Liver (tissue), 8 donors: ENCODE measurements at regions not wholly inside any gene's neighbourhood (a gene's known extent, or its start where the extent isn't known, plus 50 kb on each side); places are given as distances from the start of the nearest gene placed in this dataset.

Source experiments
- DNase-seq: peaks from one replicate; pipeline ENCODE4 v3.0.0-alpha.2; 2017; ENCODE audit warnings: low spot score
- H3K27ac ChIP-seq, 2 donors: one replicate each; pipeline ENCODE4 v1.7.0; 2013; ENCODE audit warnings: inconsistent platforms in 2 of 2, low read length in 2 of 2, control low read depth in 1 of 2, low read depth in 1 of 2, mild to moderate bottlenecking in 1 of 2
- H3K27me3 ChIP-seq, 4 donors: one replicate each; pipeline versions ENCODE4 v1.6.1 to v1.7.0; 2013; ENCODE audit warnings: low read length in 3 of 4, inconsistent platforms in 1 of 4, mild to moderate bottlenecking in 1 of 4, moderate library complexity in 1 of 4; ENCODE audit not compliant: control insufficient read depth in 4 of 4, insufficient read depth in 4 of 4
- H3K36me3 ChIP-seq, 4 donors: one replicate each; pipeline versions ENCODE4 v1.6.1 to v1.7.0; 2013; ENCODE audit warnings: low read length in 3 of 4, mild to moderate bottlenecking in 3 of 4, low read depth in 1 of 4, moderate library complexity in 1 of 4; ENCODE audit not compliant: control insufficient read depth in 4 of 4, insufficient read depth in 3 of 4
- H3K4me1 ChIP-seq, 4 donors: one replicate each; pipeline versions ENCODE4 v1.6.1 to v1.7.0; 2013; ENCODE audit warnings: low read length in 3 of 4, mild to moderate bottlenecking in 3 of 4, moderate library complexity in 1 of 4; ENCODE audit not compliant: control insufficient read depth in 4 of 4, insufficient read depth in 4 of 4
- H3K4me3 ChIP-seq, 3 donors: one replicate each; pipeline versions ENCODE4 v1.6.1 to v1.7.0; 2013; ENCODE audit warnings: low read length in 3 of 3, control low read depth in 1 of 3, low read depth in 1 of 3, mild to moderate bottlenecking in 1 of 3
- H3K9ac ChIP-seq, 2 donors: one replicate each; pipeline ENCODE4 v1.7.0; 2013; ENCODE audit warnings: low read length in 2 of 2, mild to moderate bottlenecking in 2 of 2, moderate library complexity in 2 of 2, control low read depth in 1 of 2, low read depth in 1 of 2
- H3K9me3 ChIP-seq, 4 donors: one replicate each; pipeline versions ENCODE4 v1.6.1 to v1.7.0; 2013; ENCODE audit warnings: low read length in 3 of 4; ENCODE audit not compliant: control insufficient read depth in 4 of 4
- ATF3 ChIP-seq: IDR thresholded peaks from 2 replicates; pipeline ENCODE4 v1.6.1; 2016; ENCODE audit warnings: antibody characterized with exemption
- EGR1 ChIP-seq, 2 donors: IDR thresholded peaks; 2 replicates each; pipeline ENCODE4 v1.6.1; 2016 to 2018; ENCODE audit warnings: antibody characterized with exemption in 2 of 2, low read depth in 2 of 2
- FOXA1 ChIP-seq: IDR thresholded peaks from 2 replicates; pipeline ENCODE4 v1.6.1; 2016; ENCODE audit warnings: antibody characterized with exemption
- FOXA2 ChIP-seq: IDR thresholded peaks from 2 replicates; pipeline ENCODE4 v1.6.1; 2016; ENCODE audit warnings: antibody characterized with exemption
- GABPA ChIP-seq, 2 donors: IDR thresholded peaks in 1 of 2; conservative IDR thresholded peaks in 1 of 2; 2 replicates each; pipeline ENCODE4 v1.6.1; 2016; ENCODE audit warnings: antibody characterized with exemption in 2 of 2, mild to moderate bottlenecking in 1 of 2, moderate library complexity in 1 of 2
- HNF4A ChIP-seq, 2 donors: conservative IDR thresholded peaks; 2 replicates each; pipeline ENCODE4 v1.6.1; 2016; ENCODE audit warnings: antibody characterized with exemption in 2 of 2, mild to moderate bottlenecking in 2 of 2
- HNF4G ChIP-seq: IDR thresholded peaks from 2 replicates; pipeline ENCODE4 v1.6.1; 2016; ENCODE audit warnings: antibody characterized with exemption
- JUND ChIP-seq, 2 donors: IDR thresholded peaks; 2 replicates each; pipeline ENCODE4 v1.6.1; 2016; ENCODE audit warnings: antibody characterized with exemption in 2 of 2
- NR2F2 ChIP-seq: IDR thresholded peaks from 2 replicates; pipeline ENCODE4 v1.6.1; 2016; ENCODE audit warnings: antibody characterized with exemption
- RAD21 ChIP-seq, 2 donors: IDR thresholded peaks; 2 replicates each; pipeline ENCODE4 v1.6.1; 2016; ENCODE audit warnings: antibody characterized with exemption in 2 of 2, mild to moderate bottlenecking in 2 of 2
- RXRA ChIP-seq, 2 donors: IDR thresholded peaks; 2 replicates each; pipeline ENCODE4 v1.6.1; 2017 to 2018; ENCODE audit warnings: antibody characterized with exemption in 2 of 2, mild to moderate bottlenecking in 1 of 2
- SP1 ChIP-seq: IDR thresholded peaks from 2 replicates; pipeline ENCODE4 v1.6.1; 2018; ENCODE audit warnings: antibody characterized with exemption, mild to moderate bottlenecking
- TAF1 ChIP-seq: conservative IDR thresholded peaks from 2 replicates; pipeline ENCODE4 v1.6.1; 2016; ENCODE audit warnings: antibody characterized with exemption, mild to moderate bottlenecking
- YY1 ChIP-seq: IDR thresholded peaks from 2 replicates; pipeline ENCODE4 v1.6.1; 2016; ENCODE audit warnings: antibody characterized with exemption, mild to moderate bottlenecking
- WGBS: extraction: QIAGEN DNeasy Blood & Tissue Kit; methylation state at CpG from one replicate; pipeline ENCODE4 v1.1.7; 2013; 5-methylcytosine and 5-hydroxymethylcytosine counted together
- TF ChIP-seq, protein P1 (sequence below): IDR thresholded peaks from 2 replicates; pipeline ENCODE4 v1.6.1; 2016; ENCODE audit warnings: antibody characterized with exemption
- TF ChIP-seq, protein P2 (sequence below): fragments of 150-350 bp; IDR thresholded peaks from 2 replicates; pipeline ENCODE4 v1.5.1; 2017; ENCODE audit warnings: improper control_type of control experiment, low read depth, low read length; ENCODE audit not compliant: missing input control
- TF ChIP-seq, protein P3 (sequence below): IDR thresholded peaks from 2 replicates; pipeline ENCODE4 v1.6.1; 2016; ENCODE audit warnings: antibody characterized with exemption, mild to moderate bottlenecking
- TF ChIP-seq, protein P4 (sequence below): IDR thresholded peaks from 2 replicates; pipeline ENCODE4 v1.6.1; 2016; ENCODE audit warnings: antibody characterized with exemption
- donor health status: healthy.
- donor health status: healthy.
- donor health status: healthy.
- donor health status: healthy.
- donor health status: healthy.

DNA sequence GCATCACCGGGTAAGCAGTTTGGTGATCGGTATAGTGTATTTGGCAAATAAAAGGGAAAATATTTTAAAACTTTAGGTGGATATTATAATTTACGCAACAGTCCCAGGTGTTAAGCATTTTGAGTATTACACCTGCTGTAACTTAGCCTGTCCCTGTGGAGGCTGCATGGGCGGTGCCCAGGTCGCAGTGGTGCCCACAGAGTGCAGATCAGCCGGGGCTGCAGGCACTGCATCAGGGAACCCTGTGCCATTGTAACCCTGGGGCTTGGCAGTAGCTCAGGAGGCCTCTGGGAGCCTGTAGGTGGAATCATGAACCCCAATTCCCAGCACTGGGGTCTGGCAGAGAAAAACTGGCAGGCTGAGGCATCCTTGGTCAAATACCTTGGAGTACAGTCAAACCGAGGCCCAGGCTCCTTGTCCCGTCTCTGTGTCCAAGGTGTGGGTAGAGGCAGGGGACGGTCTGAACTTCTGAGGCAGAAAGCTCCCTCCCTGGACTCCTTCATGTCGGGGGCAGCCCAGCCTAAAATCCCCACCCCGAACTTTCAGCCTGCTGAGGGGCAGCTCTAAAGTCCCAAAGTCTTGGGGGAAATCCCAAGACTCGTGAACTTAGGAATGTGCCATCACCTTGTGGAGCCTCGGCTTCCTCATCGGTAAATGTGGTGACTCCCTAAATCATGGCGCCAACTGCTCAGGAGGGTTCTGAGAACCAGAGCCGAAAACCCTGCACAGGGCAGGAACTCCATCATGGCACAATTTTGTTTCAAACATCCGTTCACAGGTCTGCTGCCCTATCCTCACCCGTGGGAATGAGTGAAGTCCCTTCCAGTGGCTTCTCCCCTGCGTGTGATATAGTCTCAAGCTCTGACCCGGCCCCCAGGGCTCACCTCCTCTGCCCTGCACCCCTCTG is 85.7 kb downstream of the INHBB start:
- Histone ChIP-seq H3K27ac (no peak overlapping the region), H3K9me3 (no peaks in the 10 kb centered on the region), H3K27me3 (no peaks in the 10 kb centered on the region), H3K36me3 (no peaks in the 10 kb centered on the region), H3K4me3 (no peak overlapping the region), H3K9ac (no peak overlapping the region), H3K4me1 (no peaks in the 10 kb centered on the region)
- no peak for DNase-seq
- 93% methylated on average over 20 of the region's 20 CpGs for WGBS
- TF ChIP-seq FOXA1 (no peak), RXRA (IDR thresholded peaks at IDR 0.05) (no peak), YY1 (no peak), HNF4A (conservative IDR thresholded peaks at IDR 0.05) (no peak), NR2F2 (no peak), TAF1 (no peak), JUND (IDR thresholded peaks at IDR 0.05) (no peak), EGR1 (IDR thresholded peaks at IDR 0.05; ENCODE audit: low read depth in 2 of 2) (no peak), ATF3 (no peak), GABPA (IDR thresholded peaks at IDR 0.05 in 1 of 2, conservative IDR thresholded peaks at IDR 0.05 in 1 of 2) (no peak), HNF4G (no peak), FOXA2 (no peak), SP1 (no peak), RAD21 (IDR thresholded peaks at IDR 0.05) (no peak)
- TF ChIP-seq, protein P1, sequence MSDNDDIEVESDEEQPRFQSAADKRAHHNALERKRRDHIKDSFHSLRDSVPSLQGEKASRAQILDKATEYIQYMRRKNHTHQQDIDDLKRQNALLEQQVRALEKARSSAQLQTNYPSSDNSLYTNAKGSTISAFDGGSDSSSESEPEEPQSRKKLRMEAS: no peak
- TF ChIP-seq, protein P2, sequence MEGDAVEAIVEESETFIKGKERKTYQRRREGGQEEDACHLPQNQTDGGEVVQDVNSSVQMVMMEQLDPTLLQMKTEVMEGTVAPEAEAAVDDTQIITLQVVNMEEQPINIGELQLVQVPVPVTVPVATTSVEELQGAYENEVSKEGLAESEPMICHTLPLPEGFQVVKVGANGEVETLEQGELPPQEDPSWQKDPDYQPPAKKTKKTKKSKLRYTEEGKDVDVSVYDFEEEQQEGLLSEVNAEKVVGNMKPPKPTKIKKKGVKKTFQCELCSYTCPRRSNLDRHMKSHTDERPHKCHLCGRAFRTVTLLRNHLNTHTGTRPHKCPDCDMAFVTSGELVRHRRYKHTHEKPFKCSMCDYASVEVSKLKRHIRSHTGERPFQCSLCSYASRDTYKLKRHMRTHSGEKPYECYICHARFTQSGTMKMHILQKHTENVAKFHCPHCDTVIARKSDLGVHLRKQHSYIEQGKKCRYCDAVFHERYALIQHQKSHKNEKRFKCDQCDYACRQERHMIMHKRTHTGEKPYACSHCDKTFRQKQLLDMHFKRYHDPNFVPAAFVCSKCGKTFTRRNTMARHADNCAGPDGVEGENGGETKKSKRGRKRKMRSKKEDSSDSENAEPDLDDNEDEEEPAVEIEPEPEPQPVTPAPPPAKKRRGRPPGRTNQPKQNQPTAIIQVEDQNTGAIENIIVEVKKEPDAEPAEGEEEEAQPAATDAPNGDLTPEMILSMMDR: no peak
- TF ChIP-seq, protein P3, sequence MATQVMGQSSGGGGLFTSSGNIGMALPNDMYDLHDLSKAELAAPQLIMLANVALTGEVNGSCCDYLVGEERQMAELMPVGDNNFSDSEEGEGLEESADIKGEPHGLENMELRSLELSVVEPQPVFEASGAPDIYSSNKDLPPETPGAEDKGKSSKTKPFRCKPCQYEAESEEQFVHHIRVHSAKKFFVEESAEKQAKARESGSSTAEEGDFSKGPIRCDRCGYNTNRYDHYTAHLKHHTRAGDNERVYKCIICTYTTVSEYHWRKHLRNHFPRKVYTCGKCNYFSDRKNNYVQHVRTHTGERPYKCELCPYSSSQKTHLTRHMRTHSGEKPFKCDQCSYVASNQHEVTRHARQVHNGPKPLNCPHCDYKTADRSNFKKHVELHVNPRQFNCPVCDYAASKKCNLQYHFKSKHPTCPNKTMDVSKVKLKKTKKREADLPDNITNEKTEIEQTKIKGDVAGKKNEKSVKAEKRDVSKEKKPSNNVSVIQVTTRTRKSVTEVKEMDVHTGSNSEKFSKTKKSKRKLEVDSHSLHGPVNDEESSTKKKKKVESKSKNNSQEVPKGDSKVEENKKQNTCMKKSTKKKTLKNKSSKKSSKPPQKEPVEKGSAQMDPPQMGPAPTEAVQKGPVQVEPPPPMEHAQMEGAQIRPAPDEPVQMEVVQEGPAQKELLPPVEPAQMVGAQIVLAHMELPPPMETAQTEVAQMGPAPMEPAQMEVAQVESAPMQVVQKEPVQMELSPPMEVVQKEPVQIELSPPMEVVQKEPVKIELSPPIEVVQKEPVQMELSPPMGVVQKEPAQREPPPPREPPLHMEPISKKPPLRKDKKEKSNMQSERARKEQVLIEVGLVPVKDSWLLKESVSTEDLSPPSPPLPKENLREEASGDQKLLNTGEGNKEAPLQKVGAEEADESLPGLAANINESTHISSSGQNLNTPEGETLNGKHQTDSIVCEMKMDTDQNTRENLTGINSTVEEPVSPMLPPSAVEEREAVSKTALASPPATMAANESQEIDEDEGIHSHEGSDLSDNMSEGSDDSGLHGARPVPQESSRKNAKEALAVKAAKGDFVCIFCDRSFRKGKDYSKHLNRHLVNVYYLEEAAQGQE: no peak
- TF ChIP-seq, protein P4, sequence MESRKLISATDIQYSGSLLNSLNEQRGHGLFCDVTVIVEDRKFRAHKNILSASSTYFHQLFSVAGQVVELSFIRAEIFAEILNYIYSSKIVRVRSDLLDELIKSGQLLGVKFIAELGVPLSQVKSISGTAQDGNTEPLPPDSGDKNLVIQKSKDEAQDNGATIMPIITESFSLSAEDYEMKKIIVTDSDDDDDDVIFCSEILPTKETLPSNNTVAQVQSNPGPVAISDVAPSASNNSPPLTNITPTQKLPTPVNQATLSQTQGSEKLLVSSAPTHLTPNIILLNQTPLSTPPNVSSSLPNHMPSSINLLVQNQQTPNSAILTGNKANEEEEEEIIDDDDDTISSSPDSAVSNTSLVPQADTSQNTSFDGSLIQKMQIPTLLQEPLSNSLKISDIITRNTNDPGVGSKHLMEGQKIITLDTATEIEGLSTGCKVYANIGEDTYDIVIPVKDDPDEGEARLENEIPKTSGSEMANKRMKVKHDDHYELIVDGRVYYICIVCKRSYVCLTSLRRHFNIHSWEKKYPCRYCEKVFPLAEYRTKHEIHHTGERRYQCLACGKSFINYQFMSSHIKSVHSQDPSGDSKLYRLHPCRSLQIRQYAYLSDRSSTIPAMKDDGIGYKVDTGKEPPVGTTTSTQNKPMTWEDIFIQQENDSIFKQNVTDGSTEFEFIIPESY: no peak
